CD4-positive, CD25-positive, alpha-beta regulatory T cell (primary cell): ENCODE measurements at regions not wholly inside any gene's neighbourhood (a gene's known extent, or its start where the extent isn't known, plus 50 kb on each side); places are given as distances from the start of the nearest gene placed in this dataset.

Experiments used
- ATAC-seq, 2 donors: fragments of 150-1000 bp; cut with Tn5 transposase; one replicate each; pipeline ENCODE4 v1.10.0; 2021; ENCODE audit warnings: low read depth in 2 of 2, moderate number of reproducible peaks in 2 of 2, moderate library complexity in 1 of 2
- DNase-seq, 3 donors: peaks; one replicate each; pipeline versions ENCODE4 v3.0.0 to v3.0.0-alpha.2; 2012 to 2022; ENCODE audit warnings: mixed read lengths in 1 of 3
- H3K27ac ChIP-seq: one replicate; pipeline ENCODE4 v1.7.0; 2013; ENCODE audit warnings: mild to moderate bottlenecking, low read length; ENCODE audit not compliant: insufficient read depth, poor library complexity, severe bottlenecking
- H3K27me3 ChIP-seq: one replicate; pipeline ENCODE4 v1.7.0; 2013; ENCODE audit warnings: low read length; ENCODE audit not compliant: control insufficient read depth, insufficient read depth
- H3K36me3 ChIP-seq: one replicate; pipeline ENCODE4 v1.7.0; 2013; ENCODE audit warnings: mild to moderate bottlenecking, low read length, moderate library complexity; ENCODE audit not compliant: control insufficient read depth, insufficient read depth
- H3K4me1 ChIP-seq: 2 replicates; pipeline ENCODE4 v1.7.0; 2013; ENCODE audit warnings: mild to moderate bottlenecking, low read length; ENCODE audit not compliant: insufficient read depth, control insufficient read depth, poor library complexity, severe bottlenecking
- H3K4me3 ChIP-seq: one replicate; pipeline ENCODE4 v1.7.0; 2013; ENCODE audit warnings: low read depth, mild to moderate bottlenecking, low read length, moderate library complexity
- H3K9me3 ChIP-seq, 2 experiments: 1 replicate in 1 of 2; 2 replicates in 1 of 2; pipeline ENCODE4 v1.7.0; 2013; ENCODE audit warnings: low read length in 2 of 2, mild to moderate bottlenecking in 1 of 2, moderate library complexity in 1 of 2; ENCODE audit not compliant: control insufficient read depth in 2 of 2
- H3K27ac Mint-ChIP-seq, 3 donors: one replicate each; pipeline ENCODE4 v1.8.0; 2020 to 2022; ENCODE audit warnings: mild to moderate bottlenecking in 3 of 3, mixed read lengths in 3 of 3, moderate library complexity in 2 of 3
- H3K27me3 Mint-ChIP-seq: one replicate; pipeline ENCODE4 v1.8.0; 2022; ENCODE audit warnings: mild to moderate bottlenecking, mixed read lengths
- H3K36me3 Mint-ChIP-seq: one replicate; pipeline ENCODE4 v1.8.0; 2020; ENCODE audit warnings: mixed read lengths
- H3K4me1 Mint-ChIP-seq, 4 donors: one replicate each; pipeline ENCODE4 v1.8.0; 2020 to 2022; ENCODE audit warnings: mixed read lengths in 4 of 4, mild to moderate bottlenecking in 1 of 4
- H3K4me3 Mint-ChIP-seq, 4 donors: one replicate each; pipeline ENCODE4 v1.8.0; 2020 to 2022; ENCODE audit warnings: mild to moderate bottlenecking in 4 of 4, mixed read lengths in 4 of 4, moderate library complexity in 3 of 4
- H3K9me3 Mint-ChIP-seq, 7 donors: one replicate each; pipeline ENCODE4 v1.8.0; 2020 to 2022; ENCODE audit warnings: mixed read lengths in 7 of 7, mild to moderate bottlenecking in 3 of 7, moderate library complexity in 2 of 7

DNA sequence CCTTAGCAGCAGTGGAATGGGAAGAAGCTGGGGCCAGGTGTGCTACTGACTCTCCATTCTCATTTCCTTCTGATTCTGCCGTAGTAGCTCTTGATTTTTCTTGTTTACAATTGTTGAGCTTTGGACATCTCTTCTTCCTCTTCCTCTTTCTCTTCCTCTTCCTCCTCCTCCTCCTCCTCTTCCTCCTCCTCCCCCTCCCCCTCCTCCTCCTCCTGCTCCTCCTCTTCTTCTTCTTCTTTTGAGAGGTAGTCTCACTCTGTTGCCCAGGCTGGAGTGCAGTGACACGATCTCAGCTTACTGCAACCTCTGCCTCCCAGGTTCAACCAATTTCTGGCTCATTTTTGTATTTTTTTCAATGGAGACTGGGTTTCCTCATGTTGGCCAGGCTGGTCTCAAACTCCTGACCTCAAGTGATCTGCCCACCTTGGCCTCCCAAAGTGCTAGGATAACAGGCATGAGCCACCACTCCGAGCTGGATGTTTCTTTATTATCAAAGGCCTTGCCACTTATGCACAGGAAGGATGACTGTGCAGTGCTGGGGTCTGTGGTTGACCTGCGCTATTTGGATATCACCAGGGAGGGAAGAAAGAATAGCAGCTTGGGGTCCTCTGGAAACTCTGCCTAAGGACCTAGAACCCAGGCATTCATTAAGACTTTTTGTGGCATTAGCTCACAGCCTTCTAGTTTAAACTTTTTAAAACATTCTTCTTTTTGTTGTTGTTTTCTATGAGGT lies 127.8 kb upstream of the KCNJ16 start:
- DNase-seq (no peak), ATAC-seq (no peak)
- H3K4me3 ChIP-seq: no peak overlapping the region
- H3K9me3 ChIP-seq: no peaks in the 10 kb centered on the region
- peaks cover 0 to 6% (median 0%) of the 10 kb centered on the region in 7 donors for H3K9me3 Mint-ChIP-seq
- no peaks in the 10 kb centered on the region for H3K36me3 Mint-ChIP-seq
- H3K36me3 ChIP-seq: no peaks in the 10 kb centered on the region
- no peaks in the 10 kb centered on the region for H3K4me1 ChIP-seq
- H3K27me3 ChIP-seq: no peaks in the 10 kb centered on the region
- H3K4me3 Mint-ChIP-seq: no peak overlapping the region
- no peaks in the 10 kb centered on the region for H3K4me1 Mint-ChIP-seq
- no peak overlapping the region for H3K27ac ChIP-seq
- no peaks in the 10 kb centered on the region for H3K27me3 Mint-ChIP-seq
- H3K27ac Mint-ChIP-seq: no peak overlapping the region

DNA sequence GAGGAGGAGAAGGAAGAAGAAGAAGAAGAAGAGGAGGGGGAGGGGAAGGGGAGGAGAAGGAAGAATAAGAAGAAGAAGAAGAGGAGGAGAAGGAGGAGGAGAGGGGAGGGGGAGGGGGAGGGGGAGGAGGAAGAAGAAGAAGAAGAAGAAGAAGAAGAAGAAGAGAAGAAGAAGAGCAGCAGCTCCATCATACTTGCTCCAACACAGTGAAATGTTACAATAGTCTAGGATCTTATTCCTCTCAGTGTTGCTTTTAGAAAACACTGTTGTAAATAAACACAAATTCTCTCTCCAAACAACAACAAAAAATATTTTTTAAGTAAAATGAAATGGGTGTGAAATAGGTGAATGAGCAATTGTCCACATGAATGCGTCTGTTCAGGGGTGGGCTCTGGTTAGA lies 126.6 kb upstream of the KCNJ16 start:
- no peak overlapping the region for H3K4me3 ChIP-seq
- Mint-ChIP-seq H3K27me3 (no peaks in the 10 kb centered on the region), H3K4me3 (no peak overlapping the region), H3K36me3 (no peaks in the 10 kb centered on the region), H3K9me3 (peaks cover 0 to 6% (median 2%) of the 10 kb centered on the region in 7 donors), H3K4me1 (no peaks in the 10 kb centered on the region), H3K27ac (no peak overlapping the region)
- H3K27ac ChIP-seq: no peak overlapping the region
- no peak for DNase-seq
- no peaks in the 10 kb centered on the region for H3K4me1 ChIP-seq
- no peaks in the 10 kb centered on the region for H3K27me3 ChIP-seq
- H3K36me3 ChIP-seq: no peaks in the 10 kb centered on the region
- H3K9me3 ChIP-seq: no peaks in the 10 kb centered on the region
- ATAC-seq: no peak

GRCh38 chr17:69949496-69949895 lies 125.5 kb upstream of the KCNJ16 start:
- Mint-ChIP-seq H3K4me1 (no peaks in the 10 kb centered on the region), H3K36me3 (no peaks in the 10 kb centered on the region), H3K9me3 (peaks cover 0 to 6% (median 2%) of the 10 kb centered on the region in 7 donors), H3K27ac (no peak overlapping the region), H3K27me3 (no peaks in the 10 kb centered on the region), H3K4me3 (no peak overlapping the region)
- Histone ChIP-seq H3K4me1 (no peaks in the 10 kb centered on the region), H3K27ac (no peak overlapping the region), H3K4me3 (no peak overlapping the region), H3K27me3 (no peaks in the 10 kb centered on the region), H3K9me3 (no peaks in the 10 kb centered on the region), H3K36me3 (no peaks in the 10 kb centered on the region)
- no peak for ATAC-seq
- no peak for DNase-seq

DNA sequence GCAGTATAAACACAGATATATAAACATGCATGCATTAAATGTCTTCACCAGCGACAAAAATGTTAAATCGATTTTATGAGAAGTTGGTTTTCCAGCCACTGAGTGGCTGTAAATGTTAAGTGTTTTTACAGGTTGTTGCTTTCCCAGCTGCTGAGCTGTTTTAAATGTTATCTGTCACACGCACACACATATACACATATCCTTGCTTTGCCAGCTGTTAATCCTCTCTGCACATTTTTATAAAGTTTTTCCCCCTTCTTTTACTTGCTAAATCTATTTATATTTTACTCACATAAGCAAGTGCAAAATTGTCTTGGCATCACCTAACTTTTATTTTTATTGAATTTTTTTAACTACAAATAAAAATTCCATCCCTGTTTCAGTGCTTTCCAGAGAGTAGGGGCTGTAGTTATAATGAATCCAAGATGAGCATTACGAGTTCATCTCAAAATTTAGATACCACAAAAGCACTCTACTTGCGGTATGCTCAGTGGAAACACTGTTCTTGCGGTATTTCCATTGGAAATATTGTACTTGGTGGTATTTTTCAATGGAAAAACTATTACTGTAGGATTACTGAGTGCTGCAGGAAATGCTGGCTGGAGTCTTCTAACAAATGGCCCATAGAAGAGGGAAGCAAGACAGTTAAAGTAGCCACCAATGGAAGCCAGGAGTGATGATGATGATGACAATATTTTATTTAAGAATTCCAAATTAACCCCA lies 124.9 kb upstream of the KCNJ16 start:
- DNase-seq: no peak
- H3K27me3 Mint-ChIP-seq: no peaks in the 10 kb centered on the region
- peaks cover 0 to 6% (median 2%) of the 10 kb centered on the region in 7 donors for H3K9me3 Mint-ChIP-seq
- no peak overlapping the region for H3K27ac ChIP-seq
- no peak overlapping the region for H3K4me3 ChIP-seq
- H3K9me3 ChIP-seq: no peaks in the 10 kb centered on the region
- H3K36me3 ChIP-seq: no peaks in the 10 kb centered on the region
- no peak for ATAC-seq
- H3K4me3 Mint-ChIP-seq: no peak overlapping the region
- H3K4me1 Mint-ChIP-seq: no peaks in the 10 kb centered on the region
- no peaks in the 10 kb centered on the region for H3K27me3 ChIP-seq
- H3K36me3 Mint-ChIP-seq: no peaks in the 10 kb centered on the region
- no peaks in the 10 kb centered on the region for H3K4me1 ChIP-seq
- no peak overlapping the region for H3K27ac Mint-ChIP-seq

DNA sequence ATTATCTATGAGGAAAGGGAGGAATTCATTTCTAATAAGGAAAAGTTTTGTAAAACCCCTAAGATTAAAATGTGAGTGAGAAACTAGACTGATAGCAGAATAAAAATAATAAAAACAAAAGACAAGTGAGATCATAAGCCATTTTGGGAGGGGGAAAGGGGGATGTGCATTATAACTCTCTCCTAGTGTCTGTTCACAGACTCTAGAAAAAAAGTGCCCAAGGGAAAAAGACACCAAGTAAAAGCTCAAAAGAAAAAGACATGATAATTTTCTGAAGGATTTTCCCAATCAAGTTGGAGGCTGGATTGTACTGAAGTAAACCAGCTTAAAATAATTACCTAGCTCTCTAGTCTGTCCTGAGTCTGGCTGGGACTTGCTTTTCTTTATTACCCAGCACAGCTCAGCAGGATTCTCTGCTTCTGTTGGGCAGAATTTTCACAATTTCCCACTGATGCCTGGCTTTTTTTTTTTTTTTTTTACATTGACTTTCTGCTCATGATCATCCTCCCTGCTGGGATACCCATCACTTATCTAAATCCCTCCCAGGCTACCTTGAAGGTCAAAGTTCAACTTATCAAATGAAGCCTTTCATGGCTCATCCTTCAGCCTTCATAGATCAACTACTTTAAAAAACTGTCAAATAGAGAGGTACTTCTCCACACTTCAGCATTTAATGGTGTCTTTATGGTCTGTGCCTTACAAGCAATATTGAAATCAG lies 124.2 kb upstream of the KCNJ16 start:
- no peak overlapping the region for H3K27ac Mint-ChIP-seq
- Histone ChIP-seq H3K4me3 (no peak overlapping the region), H3K36me3 (no peaks in the 10 kb centered on the region), H3K4me1 (no peaks in the 10 kb centered on the region), H3K27me3 (no peaks in the 10 kb centered on the region), H3K9me3 (no peaks in the 10 kb centered on the region), H3K27ac (no peak overlapping the region)
- no peaks in the 10 kb centered on the region for H3K4me1 Mint-ChIP-seq
- DNase-seq: no peak
- no peak overlapping the region for H3K4me3 Mint-ChIP-seq
- H3K27me3 Mint-ChIP-seq: no peaks in the 10 kb centered on the region
- ATAC-seq: no peak
- H3K36me3 Mint-ChIP-seq: no peaks in the 10 kb centered on the region
- peaks cover 0 to 7% (median 2%) of the 10 kb centered on the region in 7 donors for H3K9me3 Mint-ChIP-seq

GRCh38 chr17:69954241-69954925 lies 120.6 kb upstream of the KCNJ16 start:
- H3K4me1 Mint-ChIP-seq: no peaks in the 10 kb centered on the region
- H3K36me3 Mint-ChIP-seq: no peaks in the 10 kb centered on the region
- H3K27me3 Mint-ChIP-seq: no peaks in the 10 kb centered on the region
- H3K4me3 Mint-ChIP-seq: no peak overlapping the region
- Histone ChIP-seq H3K9me3 (no peaks in the 10 kb centered on the region), H3K27ac (no peak overlapping the region), H3K27me3 (no peaks in the 10 kb centered on the region), H3K36me3 (no peaks in the 10 kb centered on the region), H3K4me1 (no peaks in the 10 kb centered on the region), H3K4me3 (no peak overlapping the region)
- H3K9me3 Mint-ChIP-seq: peaks cover 1 to 9% (median 6%) of the 10 kb centered on the region in 7 donors
- DNase-seq: no peak
- no peak for ATAC-seq
- no peak overlapping the region for H3K27ac Mint-ChIP-seq

DNA sequence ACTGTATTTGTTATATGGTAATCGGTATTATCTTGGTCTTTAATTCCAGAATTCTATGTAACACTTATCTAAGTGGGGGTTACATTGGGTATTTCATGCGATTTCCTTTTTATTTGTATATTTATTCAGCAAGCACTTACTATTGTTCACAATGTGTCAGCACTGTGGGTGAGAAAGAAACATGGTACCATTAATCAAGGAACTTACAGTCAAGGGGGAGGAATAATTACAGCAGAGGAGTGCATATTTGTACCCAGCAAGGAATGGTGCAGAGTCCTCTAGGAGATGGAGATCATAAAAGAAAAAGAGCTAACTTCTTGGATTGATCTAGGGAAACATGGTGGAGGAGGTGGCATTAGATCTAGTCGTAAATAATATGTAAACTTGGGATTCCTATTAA lies 117.0 kb upstream of the KCNJ16 start:
- Histone ChIP-seq H3K4me1 (no peaks in the 10 kb centered on the region), H3K27me3 (no peaks in the 10 kb centered on the region), H3K9me3 (no peaks in the 10 kb centered on the region), H3K4me3 (no peak overlapping the region), H3K27ac (no peak overlapping the region), H3K36me3 (no peaks in the 10 kb centered on the region)
- ATAC-seq: no peak
- no peak overlapping the region for H3K4me3 Mint-ChIP-seq
- no peak for DNase-seq
- peaks cover 1 to 12% (median 8%) of the 10 kb centered on the region in 7 donors for H3K9me3 Mint-ChIP-seq
- no peaks in the 10 kb centered on the region for H3K36me3 Mint-ChIP-seq
- H3K4me1 Mint-ChIP-seq: no peaks in the 10 kb centered on the region
- H3K27me3 Mint-ChIP-seq: no peaks in the 10 kb centered on the region
- no peak overlapping the region for H3K27ac Mint-ChIP-seq
